ENCODE measurements at regions not wholly inside any gene's neighbourhood (a gene's known extent, or its start where the extent isn't known, plus 50 kb on each side); places are given as distances from the start of the nearest gene placed in this dataset.

- peak overlapping the region; percentile 78 for H2AFZ ChIP-seq (ENCODE audit: low read length)
- DNase-seq (ENCODE audit: insufficient read length, low spot score, missing footprints), result no peak
These were observed 67.2 kb upstream of the RCN1 start for GRCh38 chr11:32023370-32024305.

GRCh38 chr11:32018672-32019071, 72.2 kb upstream of the RCN1 start:
- peaks cover 20% of the 10 kb centered on the region for H3K27me3 ChIP-seq (ENCODE audit: insufficient read depth, low read length)
- DNase-seq (ENCODE audit: insufficient read length, low spot score, missing footprints), result no peak
- no peaks in the 10 kb centered on the region for H3K79me2 ChIP-seq (ENCODE audit: insufficient read depth, low read length)
- H3K4me1 ChIP-seq (ENCODE audit: insufficient read depth, low read length), result peaks cover 5% of the 10 kb centered on the region
- no peak overlapping the region for H2AFZ ChIP-seq (ENCODE audit: low read length)
- no peaks in the 10 kb centered on the region for H3K9me3 ChIP-seq (ENCODE audit: low read depth, low read length)
- no peak overlapping the region for H3K27ac ChIP-seq (ENCODE audit: low read depth, low read length)
- no peaks in the 10 kb centered on the region for H3K36me3 ChIP-seq (ENCODE audit: insufficient read depth, low read length)
- TF ChIP-seq CTCF (IDR thresholded peaks at IDR 0.05; ENCODE audit: extremely low read depth, low read depth, low read length), result no peak
- H3K4me3 ChIP-seq (ENCODE audit: insufficient read depth, low read length), result no peak overlapping the region
- no peak overlapping the region for H3K4me2 ChIP-seq (ENCODE audit: insufficient read depth, low read length)
- H4K20me1 ChIP-seq (ENCODE audit: insufficient read depth, low read length), result no peaks in the 10 kb centered on the region

More at GRCh38 chr11:32023370-32024305, 67.2 kb upstream of the RCN1 start:
- Histone ChIP-seq H3K4me1 (ENCODE audit: insufficient read depth, low read length) (peaks cover 5% of the 10 kb centered on the region), H3K27ac (ENCODE audit: low read depth, low read length) (no peak overlapping the region), H3K79me2 (ENCODE audit: insufficient read depth, low read length) (no peaks in the 10 kb centered on the region), H4K20me1 (ENCODE audit: insufficient read depth, low read length) (no peaks in the 10 kb centered on the region), H3K4me2 (ENCODE audit: insufficient read depth, low read length) (peak overlapping the region; percentile 28), H3K36me3 (ENCODE audit: insufficient read depth, low read length) (no peaks in the 10 kb centered on the region), H3K27me3 (ENCODE audit: insufficient read depth, low read length) (no peaks in the 10 kb centered on the region), H3K9me3 (ENCODE audit: low read depth, low read length) (no peaks in the 10 kb centered on the region), H3K4me3 (ENCODE audit: insufficient read depth, low read length) (no peak overlapping the region)
- TF ChIP-seq CTCF (IDR thresholded peaks at IDR 0.05; ENCODE audit: extremely low read depth, low read depth, low read length), result no peak

- H3K4me3 ChIP-seq (ENCODE audit: insufficient read depth, low read length), result no peak overlapping the region
- no peak overlapping the region for H3K27ac ChIP-seq (ENCODE audit: low read depth, low read length)
- DNase-seq (ENCODE audit: insufficient read length, low spot score, missing footprints), result no peak
- H3K27me3 ChIP-seq (ENCODE audit: insufficient read depth, low read length), result peaks cover 33% of the 10 kb centered on the region
- no peaks in the 10 kb centered on the region for H3K4me1 ChIP-seq (ENCODE audit: insufficient read depth, low read length)
- H3K79me2 ChIP-seq (ENCODE audit: insufficient read depth, low read length), result no peaks in the 10 kb centered on the region
- H3K36me3 ChIP-seq (ENCODE audit: insufficient read depth, low read length), result no peaks in the 10 kb centered on the region
- no peaks in the 10 kb centered on the region for H4K20me1 ChIP-seq (ENCODE audit: insufficient read depth, low read length)
- no peak overlapping the region for H3K4me2 ChIP-seq (ENCODE audit: insufficient read depth, low read length)
- TF ChIP-seq CTCF (IDR thresholded peaks at IDR 0.05; ENCODE audit: extremely low read depth, low read depth, low read length), result no peak
- H3K9me3 ChIP-seq (ENCODE audit: low read depth, low read length), result no peaks in the 10 kb centered on the region
- no peak overlapping the region for H2AFZ ChIP-seq (ENCODE audit: low read length)
These were observed 74.8 kb upstream of the RCN1 start for GRCh38 chr11:32016111-32016510.

- H4K20me1 ChIP-seq (ENCODE audit: insufficient read depth, low read length), result no peaks in the 10 kb centered on the region
- no peak for DNase-seq (ENCODE audit: insufficient read length, low spot score, missing footprints)
- no peak for TF ChIP-seq CTCF (IDR thresholded peaks at IDR 0.05; ENCODE audit: extremely low read depth, low read depth, low read length)
- H2AFZ ChIP-seq (ENCODE audit: low read length), result no peak overlapping the region
- no peak overlapping the region for H3K27ac ChIP-seq (ENCODE audit: low read depth, low read length)
- H3K4me1 ChIP-seq (ENCODE audit: insufficient read depth, low read length), result no peaks in the 10 kb centered on the region
- H3K36me3 ChIP-seq (ENCODE audit: insufficient read depth, low read length), result no peaks in the 10 kb centered on the region
- H3K27me3 ChIP-seq (ENCODE audit: insufficient read depth, low read length), result peaks cover 40% of the 10 kb centered on the region
- no peaks in the 10 kb centered on the region for H3K79me2 ChIP-seq (ENCODE audit: insufficient read depth, low read length)
- no peaks in the 10 kb centered on the region for H3K9me3 ChIP-seq (ENCODE audit: low read depth, low read length)
- H3K4me2 ChIP-seq (ENCODE audit: insufficient read depth, low read length), result no peak overlapping the region
- no peak overlapping the region for H3K4me3 ChIP-seq (ENCODE audit: insufficient read depth, low read length)
These were observed 75.4 kb upstream of the RCN1 start for GRCh38 chr11:32015427-32015826.

Data from osteoblast (primary cell).